Stimulated activated CD4-positive, alpha-beta T cell treated with anti-CD3 and anti-CD28 coated beads, Interleukin-2, amount 100 ng/mL, for 4 hours (primary cell): ENCODE measurements at regions not wholly inside any gene's neighbourhood (a gene's known extent, or its start where the extent isn't known, plus 50 kb on each side); places are given as distances from the start of the nearest gene placed in this dataset.

ENCODE experiments used
- DNase-seq: peaks from one replicate; pipeline ENCODE4 v3.0.0-alpha.2; 2020; ENCODE audit warnings: low read depth

DNA sequence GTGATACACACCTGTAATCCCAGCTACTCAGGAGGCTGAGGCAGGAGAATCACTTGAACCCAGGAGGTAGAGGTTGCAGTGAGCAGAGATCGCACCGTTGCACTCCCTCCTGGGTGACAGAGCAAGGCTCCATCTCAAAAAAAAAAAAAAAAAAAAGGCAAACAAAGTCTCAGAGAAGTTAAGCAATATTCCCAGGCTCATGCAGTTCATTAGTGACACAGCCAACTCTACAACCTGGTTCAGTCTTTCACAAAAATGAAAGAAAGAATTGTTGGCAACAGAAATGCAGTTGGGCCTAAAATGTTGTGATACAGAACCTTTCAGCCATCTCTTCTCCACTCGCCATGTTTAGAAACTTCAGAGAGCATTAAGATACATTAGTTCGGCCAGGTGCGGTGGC is 242.1 kb downstream of the LTN1 start:
- no peak for DNase-seq

DNA sequence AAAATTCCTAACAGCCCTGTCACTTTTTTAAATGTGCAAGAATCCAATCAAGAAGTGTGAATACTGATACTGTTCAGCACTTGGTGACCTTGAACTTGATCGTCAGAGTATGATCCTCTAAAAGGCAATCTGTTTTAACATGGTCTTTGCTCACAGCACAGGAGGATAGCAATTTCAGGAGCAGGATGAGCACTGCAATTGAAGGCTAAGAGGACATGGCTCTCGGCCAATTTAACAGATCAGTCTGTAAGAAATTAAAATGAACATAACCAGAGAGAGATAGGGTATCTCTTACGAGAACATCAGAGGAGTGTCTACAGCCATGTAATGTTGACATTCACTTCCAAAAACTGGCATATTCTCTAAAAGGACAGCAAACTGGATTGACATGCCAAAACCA is 243.1 kb downstream of the LTN1 start:
- DNase-seq = no peak

DNA sequence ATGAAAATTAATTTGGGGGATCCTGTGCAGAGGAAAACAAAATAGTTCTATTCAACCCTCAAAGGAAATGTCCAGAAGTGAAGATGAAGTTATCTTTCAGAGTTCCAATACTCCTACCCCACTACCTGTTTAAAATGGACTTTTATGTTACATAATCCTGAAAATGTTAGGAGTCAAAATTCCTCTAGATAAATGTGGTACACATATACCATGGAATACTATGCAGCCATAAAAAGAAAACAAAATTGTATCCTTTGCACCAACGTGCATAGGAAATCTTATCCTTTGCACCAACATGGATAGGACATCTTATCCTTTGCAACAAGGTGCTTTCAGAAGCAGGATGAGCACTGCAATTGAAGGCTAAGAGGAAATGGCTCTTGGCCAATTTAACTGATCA is 245.2 kb downstream of the LTN1 start:
- no peak for DNase-seq

DNA sequence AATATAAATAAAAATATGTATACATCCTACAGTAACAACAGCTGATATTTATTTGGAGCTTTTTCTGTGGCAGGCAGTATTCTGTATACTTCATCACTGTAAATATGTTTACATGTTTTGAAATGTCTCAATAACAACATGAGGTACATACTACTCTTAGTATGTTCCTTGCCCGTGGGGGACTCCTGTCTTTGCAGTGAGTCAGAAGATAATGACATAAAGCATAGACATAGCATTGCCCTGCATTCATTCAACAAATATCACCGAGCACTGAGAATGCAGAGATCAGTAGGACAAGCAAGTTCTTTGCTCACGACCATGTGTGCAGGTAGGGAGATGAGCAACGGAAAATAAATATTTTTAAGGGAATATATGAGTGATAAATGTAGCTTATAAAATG is 246.5 kb downstream of the LTN1 start:
- no peak for DNase-seq

DNA sequence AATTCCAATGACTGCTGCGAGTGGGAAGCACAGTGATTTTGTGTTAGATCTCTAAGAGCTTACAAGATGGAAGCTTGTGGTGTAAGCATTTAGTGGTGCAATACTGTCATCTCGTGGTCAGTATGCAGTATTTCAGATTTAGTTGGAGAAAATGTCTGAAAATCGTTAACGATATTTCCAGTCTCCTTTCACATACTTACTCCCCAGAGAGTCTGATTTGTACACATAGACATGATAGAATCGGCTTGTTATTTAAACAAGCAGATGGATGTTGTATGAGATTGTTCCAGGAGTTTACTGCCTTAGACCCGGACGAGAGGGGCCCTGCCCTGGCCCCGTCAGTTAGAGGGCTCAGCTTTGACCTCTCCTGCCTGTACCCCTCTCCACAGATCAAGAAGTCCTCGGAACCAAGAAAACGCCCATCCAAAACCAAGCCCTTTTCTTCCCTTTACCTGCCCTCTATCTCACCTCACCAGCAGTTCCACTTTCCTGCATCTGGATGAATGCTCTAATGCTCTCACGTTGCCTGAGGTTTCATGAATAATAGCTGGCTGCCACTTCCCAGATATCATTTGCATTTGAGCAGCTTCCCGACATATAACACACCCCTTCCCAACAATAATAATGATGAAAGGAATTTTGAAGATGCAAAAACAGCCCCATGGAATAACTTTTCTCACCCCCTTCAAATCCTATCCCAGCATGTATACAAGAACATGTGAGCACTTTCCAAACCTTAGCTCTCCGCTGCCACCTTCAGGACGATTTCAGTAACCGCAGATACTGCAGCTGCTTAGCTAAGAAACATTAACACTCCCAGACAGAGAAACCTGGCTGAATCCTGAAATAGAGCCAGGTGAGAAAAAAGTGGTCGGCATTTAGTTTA is 247.3 kb downstream of the LTN1 start:
- peak; percentile 57 for DNase-seq

DNA sequence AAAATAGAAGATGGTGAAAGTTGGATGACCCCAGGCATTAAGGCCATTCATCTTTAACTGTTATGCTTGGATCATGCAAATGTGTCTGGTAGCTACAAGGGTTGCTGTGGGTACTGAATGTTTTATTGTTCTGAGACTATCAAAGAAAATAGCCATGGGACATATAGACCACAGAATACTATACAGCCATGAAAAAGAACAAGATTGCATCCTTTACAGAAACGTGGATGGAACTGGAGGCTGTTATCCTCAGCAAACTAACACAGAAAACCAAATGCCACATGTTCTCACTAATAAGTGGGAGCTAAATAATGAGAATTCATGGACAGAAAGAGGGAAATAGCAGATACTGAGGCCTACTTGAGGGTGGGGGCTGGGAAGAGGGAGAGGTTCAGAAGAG is 249.0 kb downstream of the LTN1 start:
- no peak for DNase-seq

DNA sequence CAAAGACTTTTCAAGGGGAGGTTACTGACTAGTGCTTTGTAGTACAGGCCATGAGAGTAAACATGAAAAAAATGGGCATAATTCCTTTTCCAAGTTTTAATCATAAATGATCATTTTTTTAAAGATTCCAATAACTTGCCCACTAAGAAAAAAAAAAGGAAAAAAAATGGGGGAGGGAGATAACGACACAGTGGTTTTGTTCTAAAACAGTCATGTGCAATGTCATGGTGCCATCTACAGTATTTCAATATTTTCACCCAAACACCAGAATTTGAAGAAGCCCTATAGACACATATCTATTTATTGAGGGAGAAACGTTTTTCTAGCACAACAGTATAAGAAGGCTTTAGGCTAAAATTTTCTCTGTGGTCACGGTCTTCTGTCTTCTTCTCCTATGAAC is 250.2 kb downstream of the LTN1 start:
- DNase-seq = no peak

DNA sequence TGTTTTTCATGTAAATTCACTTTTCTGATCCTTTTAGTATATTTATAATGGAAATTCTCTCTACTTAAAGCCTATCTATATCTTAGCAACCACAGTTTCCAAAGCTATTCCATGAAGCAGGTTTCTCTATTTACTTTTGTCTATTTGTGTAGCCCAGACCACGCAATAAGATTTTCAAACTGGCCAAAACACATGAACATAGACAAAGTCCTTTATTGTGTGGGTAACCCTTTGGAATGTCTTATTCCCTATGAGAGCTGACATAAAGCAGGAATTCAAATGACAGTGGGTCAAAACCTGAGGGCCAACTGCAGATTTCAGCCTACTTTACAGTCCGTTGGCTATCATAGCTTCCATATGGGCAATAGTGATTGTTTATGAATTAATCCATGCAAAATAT is 252.6 kb downstream of the LTN1 start:
- DNase-seq = no peak

DNA sequence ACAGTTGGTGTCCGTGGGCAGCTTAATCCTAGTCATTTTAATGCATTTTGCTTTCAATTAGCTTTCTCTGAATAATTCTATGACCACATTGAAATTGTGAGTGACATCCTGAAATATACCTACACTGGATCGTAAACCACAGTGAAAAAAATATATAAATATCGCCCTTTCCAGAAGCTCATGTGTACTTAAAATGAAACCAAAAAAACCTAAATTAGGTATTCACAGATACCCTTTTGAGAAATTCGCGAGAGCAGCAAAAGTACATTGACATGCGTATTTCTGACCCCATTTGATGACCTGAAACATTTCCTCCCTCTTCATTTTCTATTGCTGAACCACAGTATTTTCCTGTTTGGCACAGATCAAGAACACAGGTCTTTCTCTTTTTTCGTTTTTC is 253.8 kb downstream of the LTN1 start:
- no peak for DNase-seq

DNA sequence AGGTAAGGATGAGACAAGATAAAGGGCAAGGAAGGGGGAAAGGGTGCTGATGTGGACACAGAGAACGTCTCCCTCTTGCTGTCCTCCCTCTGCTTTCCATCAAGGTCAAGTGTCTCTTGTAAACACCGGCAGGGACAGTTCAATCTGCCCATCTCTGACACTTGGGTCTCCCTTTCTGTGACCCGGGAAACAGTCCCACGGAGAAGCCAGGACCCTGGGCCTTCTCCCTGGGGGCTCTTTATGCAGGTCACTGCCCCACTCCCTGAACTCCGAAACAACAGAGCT is 254.3 kb downstream of the LTN1 start:
- DNase-seq = no peak

DNA sequence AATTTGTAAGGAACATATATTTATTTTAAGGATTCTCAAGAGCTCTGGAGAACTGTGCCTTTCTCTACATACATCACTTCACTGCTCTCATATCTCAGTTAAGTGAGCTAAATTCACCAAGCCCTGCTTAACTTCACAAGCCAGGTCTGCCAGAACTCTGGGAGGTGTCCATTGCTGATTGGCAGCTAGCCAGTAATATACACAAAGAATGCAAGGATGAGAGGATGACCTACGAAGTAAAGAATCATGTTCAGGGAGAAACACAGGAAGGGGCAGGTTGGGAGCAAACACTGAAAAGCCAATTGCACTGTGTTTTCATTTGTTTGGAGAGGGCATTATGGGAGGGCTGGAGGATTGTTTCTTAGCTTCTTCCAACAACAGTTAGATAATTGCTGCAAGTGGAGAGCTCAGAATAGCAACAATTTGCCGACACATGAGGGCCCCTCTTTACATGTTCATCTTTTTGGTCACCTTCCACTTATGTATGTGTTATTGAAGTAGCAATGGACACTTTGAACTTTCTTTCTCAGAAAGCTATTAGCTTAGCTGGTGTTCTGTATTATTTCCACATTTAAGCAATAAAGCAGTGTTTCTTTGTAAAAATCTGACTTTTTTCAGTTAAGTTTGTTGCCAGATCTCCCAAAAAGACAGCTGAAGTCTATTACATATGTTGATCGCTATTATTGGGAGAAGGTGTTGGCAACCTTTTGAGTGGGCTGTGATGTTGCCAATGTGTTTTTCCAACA is 254.8 kb downstream of the LTN1 start:
- DNase-seq = no peak

DNA sequence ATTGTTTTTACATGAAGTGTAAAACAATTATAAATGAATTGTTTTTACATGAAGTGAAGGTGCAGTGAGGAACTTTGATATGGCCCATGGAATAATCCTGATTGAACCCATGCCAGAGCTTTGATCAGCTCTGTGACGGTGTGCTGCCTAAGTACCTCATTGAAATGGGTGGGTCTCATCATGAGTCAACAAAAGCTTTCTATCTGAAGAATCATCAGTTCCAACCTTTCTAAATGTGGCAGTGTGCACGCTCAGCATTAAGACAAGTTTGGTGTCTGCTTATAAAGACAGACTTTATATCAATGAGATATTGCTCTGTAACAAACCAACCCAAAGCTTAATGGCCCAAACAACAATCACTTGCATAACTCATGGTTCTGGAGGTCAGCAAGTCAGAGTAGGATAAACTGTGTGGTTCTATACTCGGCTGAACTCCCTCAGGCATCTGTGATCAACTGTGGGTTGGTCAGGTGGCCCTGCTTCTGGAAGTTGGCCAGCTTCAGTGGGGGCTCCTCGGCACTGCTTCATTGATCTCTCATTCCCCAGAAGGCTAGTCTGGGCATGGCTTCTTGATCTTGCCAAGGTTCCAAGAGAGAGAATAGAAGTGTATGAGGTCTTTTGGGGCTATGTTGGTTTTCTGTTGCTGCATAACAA is 258.0 kb downstream of the LTN1 start:
- no peak for DNase-seq

DNA sequence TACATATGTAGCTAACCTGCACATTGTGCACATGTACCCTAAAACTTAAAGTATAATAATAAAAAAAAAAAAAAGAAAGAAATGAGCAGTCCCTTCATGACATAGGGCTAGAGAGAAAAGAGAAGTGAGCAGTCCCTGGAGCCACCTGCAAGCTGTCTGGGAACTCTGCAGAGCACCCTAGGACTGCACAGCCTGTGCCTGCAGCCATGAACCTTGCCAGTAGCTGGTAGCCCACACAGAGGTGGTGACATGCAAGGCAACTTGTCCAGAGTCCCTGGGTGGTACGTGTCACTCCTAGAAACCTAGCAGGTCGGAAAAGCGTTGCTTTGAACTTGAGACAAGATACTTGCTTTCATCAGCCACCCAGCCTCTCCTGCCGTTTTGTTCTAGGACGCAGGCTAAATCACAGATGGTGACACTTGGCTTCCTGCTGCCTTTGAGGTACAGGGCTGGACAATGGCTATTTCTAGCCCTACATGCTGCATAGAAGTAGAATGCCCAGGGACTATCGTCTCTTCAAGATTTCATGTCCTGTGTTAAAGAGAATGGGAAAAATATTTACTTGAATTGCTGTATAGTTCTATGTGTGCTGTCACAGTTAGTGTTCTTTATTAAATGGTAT is 260.9 kb downstream of the LTN1 start:
- DNase-seq = no peak

DNA sequence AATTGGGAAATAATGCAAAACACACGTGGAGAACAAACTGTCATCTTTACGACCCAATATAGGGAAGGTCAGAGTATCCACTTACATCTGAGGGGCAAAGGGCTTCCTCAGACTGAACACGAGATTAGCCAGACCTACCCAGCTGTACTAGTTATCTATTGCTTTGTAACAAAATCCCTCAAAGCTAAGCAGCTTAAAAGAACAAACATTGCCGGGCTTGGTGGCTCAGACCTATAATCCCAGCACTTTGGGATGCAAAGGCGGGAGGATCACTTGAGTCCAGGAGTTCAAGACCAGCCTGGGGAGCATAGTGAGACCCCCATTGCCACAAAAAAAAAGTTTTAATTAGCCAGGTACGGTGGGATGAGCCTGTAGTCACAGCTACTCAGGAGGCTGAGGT is 262.8 kb downstream of the LTN1 start:
- no peak for DNase-seq

DNA sequence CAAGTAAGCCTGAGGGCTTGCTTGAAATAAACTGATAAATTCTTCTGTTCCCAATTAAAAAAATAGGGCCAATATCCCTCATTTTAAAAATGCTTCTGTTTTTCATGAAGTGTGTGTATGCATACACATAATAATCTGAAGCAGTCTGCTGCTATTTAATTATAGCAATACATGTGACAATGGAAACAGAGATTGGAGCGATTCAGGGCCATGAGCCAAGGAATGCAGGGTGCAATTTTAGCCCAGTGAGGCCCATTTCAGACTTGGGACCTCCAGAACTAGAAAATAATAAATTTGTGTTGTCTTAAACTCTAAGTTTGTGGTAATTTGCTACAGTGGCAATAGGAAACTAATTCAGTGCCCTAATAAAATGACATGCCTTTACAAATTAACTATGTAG is 264.9 kb downstream of the LTN1 start:
- no peak for DNase-seq

DNA sequence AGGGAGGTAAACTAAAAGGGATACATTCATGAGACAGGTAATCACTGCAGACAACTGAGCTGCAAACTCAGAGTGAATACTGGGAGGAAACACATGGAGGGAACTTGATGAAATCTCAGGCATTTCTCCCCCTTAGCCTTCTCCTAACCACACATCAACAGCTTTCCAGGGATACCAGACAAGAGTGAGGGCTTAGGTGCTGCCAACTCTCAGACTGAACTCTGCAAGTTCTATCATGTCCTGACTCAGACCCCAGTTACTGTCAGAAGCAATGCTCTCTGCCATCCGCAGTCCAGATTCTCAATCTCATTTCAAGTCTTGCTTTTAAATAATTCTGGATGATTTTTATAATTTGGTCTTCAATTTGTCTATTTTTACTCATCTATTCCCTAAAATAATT is 267.3 kb downstream of the LTN1 start:
- no peak for DNase-seq

DNA sequence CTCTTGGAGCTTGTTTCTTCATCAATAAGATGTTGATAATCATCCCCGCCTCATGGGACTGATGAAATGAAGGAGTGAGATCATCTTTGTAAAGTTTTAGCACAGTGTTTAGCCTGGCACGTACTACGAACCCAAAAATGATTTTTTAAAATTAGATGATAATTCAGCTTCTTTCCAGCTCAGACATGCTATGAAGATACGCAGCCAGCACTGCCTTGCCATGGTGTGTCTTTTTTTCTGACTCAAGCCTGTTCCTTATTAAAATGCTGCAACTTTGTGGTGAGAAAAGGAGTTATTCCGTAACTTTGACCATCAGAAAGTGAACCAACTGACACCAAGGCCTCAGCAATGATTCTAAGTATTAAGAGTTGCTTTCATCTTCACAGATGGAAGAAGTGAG is 269.0 kb downstream of the LTN1 start:
- no peak for DNase-seq

DNA sequence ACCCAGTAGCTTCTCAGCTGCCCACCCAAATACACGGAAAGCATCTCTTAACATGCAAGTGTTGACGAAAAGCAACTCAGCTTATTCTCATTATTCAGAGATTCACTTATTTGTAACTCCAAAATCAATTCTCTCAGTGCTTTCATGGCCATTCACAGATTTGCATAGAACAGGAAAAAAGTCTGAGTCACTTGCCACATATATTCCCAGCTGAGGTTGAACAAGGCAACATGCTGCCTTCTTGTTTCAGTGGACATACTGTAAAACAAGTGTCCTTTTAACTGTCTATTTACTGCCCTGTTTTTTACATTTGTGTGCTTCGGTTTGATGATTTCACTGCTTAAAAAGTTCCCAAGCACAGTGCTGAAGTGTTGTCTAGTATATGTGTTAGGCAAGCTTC is 273.0 kb downstream of the LTN1 start:
- no peak for DNase-seq

DNA sequence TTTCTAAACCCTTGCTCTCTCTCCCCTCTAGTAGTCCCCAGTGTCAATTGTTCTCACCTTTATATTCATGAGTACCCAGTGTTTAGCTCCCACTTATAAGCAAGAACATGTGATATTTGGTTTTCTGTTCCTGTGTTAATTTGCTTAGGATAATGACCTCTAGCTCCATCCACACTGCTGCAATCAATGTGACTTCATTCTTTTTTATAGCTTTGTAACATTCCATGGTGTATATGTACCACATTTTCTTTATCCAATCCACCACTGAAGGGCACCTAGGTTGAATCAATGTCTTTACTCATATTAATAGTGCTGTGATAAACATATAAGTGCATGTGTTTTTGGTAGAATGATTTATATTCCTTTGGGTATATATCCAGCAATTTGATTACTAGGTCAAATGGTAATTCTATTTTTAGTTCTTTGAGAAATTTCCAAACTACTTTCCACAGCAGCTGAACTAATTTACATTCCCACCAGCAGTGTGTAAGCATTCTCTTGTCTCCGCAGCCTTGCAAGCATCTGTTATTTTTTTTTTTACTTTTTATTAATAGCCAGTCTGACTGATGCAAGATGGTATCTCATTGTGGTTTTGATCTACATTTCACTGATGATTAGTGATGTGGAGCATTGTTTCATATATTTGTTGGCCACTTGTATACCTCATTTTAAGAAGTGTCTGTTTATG is 277.8 kb downstream of the LTN1 start:
- DNase-seq = no peak

DNA sequence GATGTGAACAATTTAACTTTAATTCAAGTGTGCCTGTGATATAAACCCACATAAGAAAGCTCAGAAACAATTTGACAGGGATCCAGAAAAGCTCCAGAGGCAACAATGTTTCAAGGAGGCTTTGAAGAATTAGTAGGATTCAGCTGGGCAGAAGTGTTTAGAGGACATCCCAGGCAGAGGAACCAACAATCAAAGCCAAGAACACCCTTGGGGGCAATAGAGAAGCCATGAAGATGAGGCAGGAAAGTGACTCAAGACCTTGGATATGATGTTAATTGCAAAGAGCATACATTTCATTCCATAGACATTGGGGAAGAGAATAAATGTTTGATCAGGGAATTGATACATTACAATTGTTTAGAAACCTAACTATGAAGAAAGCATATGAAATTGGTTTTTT is 280.3 kb downstream of the LTN1 start:
- DNase-seq = no peak

DNA sequence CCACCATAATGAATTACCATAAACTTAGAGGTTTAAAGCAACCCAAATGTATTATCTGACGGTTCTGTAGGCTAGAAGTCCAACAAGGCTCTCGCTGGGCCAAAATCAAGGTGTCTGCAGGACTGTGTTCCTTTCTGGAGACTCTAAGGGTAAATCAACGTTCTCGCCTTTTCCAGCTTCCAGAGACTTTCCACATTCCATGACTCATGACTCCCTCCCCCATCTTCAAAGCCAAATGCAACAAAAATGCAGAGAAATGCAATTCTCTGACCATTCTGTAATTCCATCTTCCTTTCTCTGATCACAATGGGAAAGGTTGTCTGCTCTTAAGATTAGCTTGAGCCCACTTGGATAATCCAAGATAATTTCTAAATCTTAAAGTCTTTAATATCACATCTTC is 287.1 kb downstream of the LTN1 start:
- DNase-seq = no peak

DNA sequence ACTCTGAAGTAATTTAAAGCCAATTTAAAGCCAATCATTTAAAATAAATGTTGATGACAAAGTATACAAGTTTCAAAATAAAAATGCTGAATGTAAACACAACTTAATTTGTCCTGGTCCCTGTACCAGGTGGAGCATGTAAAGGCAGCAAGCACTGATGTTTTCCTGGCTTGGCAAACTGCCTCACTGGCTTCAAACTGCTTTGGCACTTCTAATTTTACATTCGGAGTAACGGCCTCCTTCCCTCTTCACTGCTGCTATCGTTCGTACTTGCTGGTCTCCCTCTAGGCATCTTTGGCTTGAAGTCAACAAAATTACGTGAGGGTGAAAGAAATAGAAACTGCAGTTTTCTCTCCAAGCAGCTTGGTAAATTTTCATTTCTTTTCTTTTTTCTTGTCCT is 287.9 kb downstream of the LTN1 start:
- no peak for DNase-seq
